ENCODE measurements at regions not wholly inside any gene's neighbourhood (a gene's known extent, or its start where the extent isn't known, plus 50 kb on each side); places are given as distances from the start of the nearest gene placed in this dataset.

DNA sequence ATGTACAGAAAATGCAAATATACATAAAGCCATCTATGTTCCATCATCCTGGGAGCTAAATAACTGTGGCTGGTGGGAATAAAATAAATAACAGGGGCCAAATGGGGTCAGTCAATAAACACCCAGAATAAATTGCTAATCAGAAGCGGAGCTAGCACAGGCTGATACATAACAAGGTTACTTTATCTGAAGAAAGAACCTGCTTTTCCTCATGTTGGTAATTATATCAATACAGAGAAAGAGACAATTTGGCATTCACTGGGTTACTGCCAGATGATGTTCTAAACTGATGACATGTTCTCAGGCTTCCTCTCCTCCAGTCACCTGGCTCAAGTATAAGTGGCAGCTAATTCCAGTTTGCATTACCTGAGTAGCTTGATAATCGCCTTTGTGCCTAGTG is 144.9 kb upstream of the CD180 start:
- Histone ChIP-seq H3K9me3 (ENCODE audit: control insufficient read depth in 4 of 4, low read length in 3 of 4) (peaks cover 0 to 3% (median 0%) of the 10 kb centered on the region in 4 donors), H3K27me3 (ENCODE audit: control insufficient read depth in 4 of 4, insufficient read depth in 4 of 4, low read length in 3 of 4) (no peaks in the 10 kb centered on the region), H3K4me3 (ENCODE audit: low read depth in 1 of 3, low read length in 3 of 3) (no peak overlapping the region), H3K27ac (ENCODE audit: low read depth in 1 of 2, low read length in 2 of 2) (no peak overlapping the region), H3K36me3 (ENCODE audit: control insufficient read depth in 4 of 4, insufficient read depth in 3 of 4, low read depth in 1 of 4, low read length in 3 of 4) (no peaks in the 10 kb centered on the region), H3K4me1 (ENCODE audit: control insufficient read depth in 4 of 4, insufficient read depth in 4 of 4, low read length in 3 of 4) (no peaks in the 10 kb centered on the region), H3K9ac (ENCODE audit: low read depth in 1 of 2, low read length in 2 of 2) (no peak overlapping the region)
- WGBS = 93% methylated on average over 2 of the region's 2 CpGs
- no peak for DNase-seq (ENCODE audit: low spot score)
- no peak for TF ChIP-seq EGR1 (IDR thresholded peaks at IDR 0.05; ENCODE audit: low read depth in 2 of 2)
- TF ChIP-seq, protein P1, sequence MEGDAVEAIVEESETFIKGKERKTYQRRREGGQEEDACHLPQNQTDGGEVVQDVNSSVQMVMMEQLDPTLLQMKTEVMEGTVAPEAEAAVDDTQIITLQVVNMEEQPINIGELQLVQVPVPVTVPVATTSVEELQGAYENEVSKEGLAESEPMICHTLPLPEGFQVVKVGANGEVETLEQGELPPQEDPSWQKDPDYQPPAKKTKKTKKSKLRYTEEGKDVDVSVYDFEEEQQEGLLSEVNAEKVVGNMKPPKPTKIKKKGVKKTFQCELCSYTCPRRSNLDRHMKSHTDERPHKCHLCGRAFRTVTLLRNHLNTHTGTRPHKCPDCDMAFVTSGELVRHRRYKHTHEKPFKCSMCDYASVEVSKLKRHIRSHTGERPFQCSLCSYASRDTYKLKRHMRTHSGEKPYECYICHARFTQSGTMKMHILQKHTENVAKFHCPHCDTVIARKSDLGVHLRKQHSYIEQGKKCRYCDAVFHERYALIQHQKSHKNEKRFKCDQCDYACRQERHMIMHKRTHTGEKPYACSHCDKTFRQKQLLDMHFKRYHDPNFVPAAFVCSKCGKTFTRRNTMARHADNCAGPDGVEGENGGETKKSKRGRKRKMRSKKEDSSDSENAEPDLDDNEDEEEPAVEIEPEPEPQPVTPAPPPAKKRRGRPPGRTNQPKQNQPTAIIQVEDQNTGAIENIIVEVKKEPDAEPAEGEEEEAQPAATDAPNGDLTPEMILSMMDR (IDR thresholded peaks at IDR 0.05; ENCODE audit: low read depth, low read length, missing input control) = no peak
- no peak for TF ChIP-seq ZBTB33 (IDR thresholded peaks at IDR 0.05)
- TF ChIP-seq JUND (IDR thresholded peaks at IDR 0.05) = no peak
- no peak for TF ChIP-seq FOXA1 (IDR thresholded peaks at IDR 0.05)
- no peak for TF ChIP-seq RAD21 (IDR thresholded peaks at IDR 0.05)
- TF ChIP-seq ATF3 (IDR thresholded peaks at IDR 0.05) = no peak
- no peak for TF ChIP-seq TAF1 (conservative IDR thresholded peaks at IDR 0.05)
- no peak for TF ChIP-seq MAX (IDR thresholded peaks at IDR 0.05)
- TF ChIP-seq FOXA2 (IDR thresholded peaks at IDR 0.05) = no peak
- no peak for TF ChIP-seq GABPA (IDR thresholded peaks at IDR 0.05 in 1 of 2, conservative IDR thresholded peaks at IDR 0.05 in 1 of 2)

DNA sequence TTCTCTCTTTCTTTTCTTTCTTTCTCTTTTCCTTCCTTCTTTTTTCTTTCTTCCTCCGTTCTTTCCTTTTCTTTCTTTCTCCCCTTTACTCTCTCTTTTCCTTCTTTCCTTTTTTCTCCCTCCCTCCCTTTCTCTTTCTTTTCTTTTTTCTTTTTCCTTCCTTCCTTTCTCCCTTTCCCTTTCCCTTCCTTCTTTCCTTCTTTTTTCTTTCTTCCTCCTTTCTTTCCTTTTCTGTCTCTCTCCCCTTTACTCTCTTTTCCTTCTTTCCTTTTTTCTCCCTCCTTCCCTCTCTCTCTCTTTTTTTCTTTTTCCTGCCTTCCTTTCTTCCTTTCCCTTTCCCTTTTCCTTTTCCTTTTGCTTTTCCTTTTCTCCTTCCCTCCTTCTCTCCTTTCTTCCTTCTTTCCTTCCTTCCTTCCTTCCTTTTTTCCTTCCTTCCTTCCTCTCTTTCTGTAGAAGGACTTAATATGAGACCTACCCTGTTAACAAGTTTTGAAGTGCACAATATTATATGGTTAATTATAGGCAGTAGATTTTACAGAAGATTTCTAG is 142.7 kb upstream of the CD180 start:
- Histone ChIP-seq H3K36me3 (ENCODE audit: control insufficient read depth in 4 of 4, insufficient read depth in 3 of 4, low read depth in 1 of 4, low read length in 3 of 4) (no peaks in the 10 kb centered on the region), H3K9ac (ENCODE audit: low read depth in 1 of 2, low read length in 2 of 2) (no peak overlapping the region), H3K9me3 (ENCODE audit: control insufficient read depth in 4 of 4, low read length in 3 of 4) (no peaks in the 10 kb centered on the region), H3K4me3 (ENCODE audit: low read depth in 1 of 3, low read length in 3 of 3) (no peak overlapping the region), H3K27me3 (ENCODE audit: control insufficient read depth in 4 of 4, insufficient read depth in 4 of 4, low read length in 3 of 4) (no peaks in the 10 kb centered on the region), H3K4me1 (ENCODE audit: control insufficient read depth in 4 of 4, insufficient read depth in 4 of 4, low read length in 3 of 4) (no peaks in the 10 kb centered on the region), H3K27ac (ENCODE audit: low read depth in 1 of 2, low read length in 2 of 2) (no peak overlapping the region)
- 98% methylated on average over 1 of the region's 1 CpG for WGBS
- TF ChIP-seq EGR1 (IDR thresholded peaks at IDR 0.05; ENCODE audit: low read depth in 2 of 2) (no peak), FOXA2 (IDR thresholded peaks at IDR 0.05) (no peak), RXRA (IDR thresholded peaks at IDR 0.05) (no peak), TAF1 (conservative IDR thresholded peaks at IDR 0.05) (no peak), SP1 (IDR thresholded peaks at IDR 0.05) (no peak), MAX (IDR thresholded peaks at IDR 0.05) (no peak), YY1 (IDR thresholded peaks at IDR 0.05) (no peak)
- TF ChIP-seq, protein P1 (IDR thresholded peaks at IDR 0.05; ENCODE audit: low read depth, low read length, missing input control) = no peak
- no peak for DNase-seq (ENCODE audit: low spot score)

All from liver (tissue), 8 donors.